ENCODE measurements at regions not wholly inside any gene's neighbourhood (a gene's known extent, or its start where the extent isn't known, plus 50 kb on each side); places are given as distances from the start of the nearest gene placed in this dataset.

- TF ChIP-seq POLR2AphosphoS5 (IDR thresholded peaks at IDR 0.05; ENCODE audit: borderline replicate concordance, low read depth, low read length) (no peak), EZH2 (IDR thresholded peaks at IDR 0.05) (no peak)
Measured at GRCh38 chr1:81654147-81654546, 146.6 kb upstream of the ADGRL2 start.

Measured in SK-N-MC (cell line).